H9 (cell line): ENCODE measurements at regions not wholly inside any gene's neighbourhood (a gene's known extent, or its start where the extent isn't known, plus 50 kb on each side); places are given as distances from the start of the nearest gene placed in this dataset.

ENCODE experiments used
- DNase-seq: peaks from one replicate; pipeline ENCODE4 v3.0.0-alpha.2; 2017
- H2AFZ ChIP-seq: one replicate; pipeline ENCODE4 v1.6.1; 2013; ENCODE audit warnings: mild to moderate bottlenecking, low read length, control low read depth, moderate library complexity
- H2AK5ac ChIP-seq: 2 replicates; pipeline ENCODE4 v1.6.1; 2013; ENCODE audit warnings: low read length, control low read depth, mixed read lengths; ENCODE audit not compliant: insufficient read length
- H2BK120ac ChIP-seq: one replicate; pipeline ENCODE4 v1.6.1; 2013; ENCODE audit warnings: low read depth, mild to moderate bottlenecking, low read length, control low read depth, inconsistent platforms; ENCODE audit not compliant: poor library complexity, severe bottlenecking
- H2BK12ac ChIP-seq: 2 replicates; pipeline ENCODE4 v1.6.1; 2013; ENCODE audit warnings: low read length, control low read depth, mixed read lengths, low read depth; ENCODE audit not compliant: insufficient read length
- H2BK15ac ChIP-seq: 2 replicates; pipeline ENCODE4 v1.6.1; 2013; ENCODE audit warnings: low read depth, low read length, control low read depth
- H2BK20ac ChIP-seq: one replicate; pipeline ENCODE4 v1.6.1; 2013; ENCODE audit warnings: low read depth, mild to moderate bottlenecking, low read length, control low read depth, inconsistent platforms; ENCODE audit not compliant: poor library complexity, severe bottlenecking
- H2BK5ac ChIP-seq: 2 replicates; pipeline ENCODE4 v1.6.1; 2013; ENCODE audit warnings: low read length, control low read depth, mixed read lengths; ENCODE audit not compliant: insufficient read length
- H3K14ac ChIP-seq: 2 replicates; pipeline ENCODE4 v1.6.1; 2013; ENCODE audit warnings: low read length, control low read depth; ENCODE audit not compliant: insufficient read depth
- H3K18ac ChIP-seq: 2 replicates; pipeline ENCODE4 v1.6.1; 2013; ENCODE audit warnings: low read depth, mild to moderate bottlenecking, mixed read lengths, low read length, control low read depth; ENCODE audit not compliant: insufficient read length
- H3K23ac ChIP-seq: 2 replicates; pipeline ENCODE4 v1.6.1; 2013; ENCODE audit warnings: low read length, control low read depth, mixed read lengths, low read depth; ENCODE audit not compliant: insufficient read length
- H3K23me2 ChIP-seq: 2 replicates; pipeline ENCODE4 v1.6.1; 2013; ENCODE audit warnings: low read depth, mild to moderate bottlenecking, mixed read lengths, low read length, control low read depth; ENCODE audit not compliant: insufficient read length, poor library complexity, severe bottlenecking
- H3K27ac ChIP-seq: 2 replicates; pipeline ENCODE4 v1.5.1; 2013; ENCODE audit warnings: low read length, control low read depth, mixed read lengths, low read depth; ENCODE audit not compliant: insufficient read length
- H3K27me3 ChIP-seq: 2 replicates; pipeline ENCODE4 v1.6.1; 2013; ENCODE audit warnings: low read length, control low read depth, inconsistent platforms; ENCODE audit not compliant: insufficient read depth
- H3K4ac ChIP-seq: 2 replicates; pipeline ENCODE4 v1.6.1; 2013; ENCODE audit warnings: low read depth, mild to moderate bottlenecking, control low read depth, inconsistent platforms, low read length, moderate library complexity
- H3K4me1 ChIP-seq: 2 replicates; pipeline ENCODE4 v1.6.1; 2013; ENCODE audit warnings: low read length, control low read depth, inconsistent platforms; ENCODE audit not compliant: insufficient read depth
- H3K4me2 ChIP-seq: 2 replicates; pipeline ENCODE4 v1.6.1; 2013; ENCODE audit warnings: low read length, control low read depth, mixed read lengths; ENCODE audit not compliant: insufficient read length, insufficient read depth
- H3K56ac ChIP-seq: 2 replicates; pipeline ENCODE4 v1.6.1; 2013; ENCODE audit warnings: low read depth, mild to moderate bottlenecking, mixed read lengths, low read length, control low read depth; ENCODE audit not compliant: insufficient read length
- H3K79me1 ChIP-seq: 2 replicates; pipeline ENCODE4 v1.6.1; 2013; ENCODE audit warnings: low read depth, mild to moderate bottlenecking, moderate library complexity, low read length, control low read depth, inconsistent platforms; ENCODE audit not compliant: insufficient read depth, poor library complexity, severe bottlenecking
- H3K79me2 ChIP-seq: 2 replicates; pipeline ENCODE4 v1.6.1; 2013; ENCODE audit warnings: low read length, control low read depth, inconsistent platforms; ENCODE audit not compliant: insufficient read depth
- H3K9ac ChIP-seq: 2 replicates; pipeline ENCODE4 v1.6.1; 2013; ENCODE audit warnings: low read length, control low read depth, mixed read lengths; ENCODE audit not compliant: insufficient read length; ENCODE audit errors: extremely low read depth
- H3K9me3 ChIP-seq: one replicate; pipeline ENCODE4 v1.6.1; 2013; ENCODE audit warnings: low read depth, low read length, inconsistent platforms; ENCODE audit not compliant: control insufficient read depth
- H3T11ph ChIP-seq: one replicate; pipeline ENCODE4 v1.6.1; 2013; ENCODE audit warnings: mild to moderate bottlenecking, low read length, control low read depth, inconsistent platforms
- H4K20me1 ChIP-seq: one replicate; pipeline ENCODE4 v1.6.1; 2013; ENCODE audit not compliant: control insufficient read depth, insufficient read length, insufficient read depth
- H4K5ac ChIP-seq: 2 replicates; pipeline ENCODE4 v1.6.1; 2013; ENCODE audit warnings: low read depth, mild to moderate bottlenecking, mixed read lengths, low read length, control low read depth; ENCODE audit not compliant: insufficient read length
- H4K8ac ChIP-seq: replicated peaks from 2 replicates; pipeline ENCODE4 v1.6.1; 2013; ENCODE audit warnings: low read length, control low read depth, mixed read lengths, low read depth; ENCODE audit not compliant: insufficient read length
- H4K91ac ChIP-seq: 2 replicates; pipeline ENCODE4 v1.6.1; 2013; ENCODE audit warnings: low read depth, mild to moderate bottlenecking, moderate library complexity, mixed read lengths, low read length, control low read depth; ENCODE audit not compliant: insufficient read length
- H3K27ac Mint-ChIP-seq, 3 experiments: 2 replicates in 2 of 3; 3 replicates in 1 of 3; pipeline ENCODE4 v1.8.0; 2020 to 2021; ENCODE audit warnings: mixed read lengths in 3 of 3, mild to moderate bottlenecking in 1 of 3, moderate library complexity in 1 of 3
- H3K27me3 Mint-ChIP-seq: 2 replicates; pipeline ENCODE4 v1.8.0; 2021; ENCODE audit warnings: low read depth, mild to moderate bottlenecking, moderate library complexity, mixed read lengths
- H3K36me3 Mint-ChIP-seq, 3 experiments: 2 replicates in 2 of 3; 3 replicates in 1 of 3; pipeline ENCODE4 v1.8.0; 2020 to 2021; ENCODE audit warnings: low read depth in 3 of 3, mixed read lengths in 3 of 3; ENCODE audit not compliant: insufficient read depth in 1 of 3
- H3K4me1 Mint-ChIP-seq, 2 experiments: 2 replicates each; pipeline ENCODE4 v1.8.0; 2020; ENCODE audit warnings: mixed read lengths in 2 of 2
- H3K4me3 Mint-ChIP-seq, 2 experiments: 2 replicates in 1 of 2; 3 replicates in 1 of 2; pipeline ENCODE4 v1.8.0; 2020 to 2021; ENCODE audit warnings: mild to moderate bottlenecking in 2 of 2, mixed read lengths in 2 of 2, moderate library complexity in 1 of 2
- H3K9me3 Mint-ChIP-seq, 2 experiments: 2 replicates in 1 of 2; 3 replicates in 1 of 2; pipeline ENCODE4 v1.8.0; 2020; ENCODE audit warnings: mild to moderate bottlenecking in 2 of 2, mixed read lengths in 2 of 2, moderate library complexity in 1 of 2
- CTCF ChIP-seq: fragments of 200-600 bp; sonication (generic); conservative IDR thresholded peaks from 3 replicates; pipeline ENCODE4 v1.8.0; 2021; ENCODE audit warnings: antibody characterized with exemption, mild to moderate bottlenecking
- WGBS: extraction: QIAGEN DNeasy Blood & Tissue Kit; methylation state at CpG from one replicate; pipeline ENCODE4 v1.1.7; 2013; ENCODE audit warnings: missing lambda C conversion rate, low lambda C conversion rate, mixed read lengths; ENCODE audit not compliant: insufficient read length; ENCODE audit errors: extremely low coverage; 5-methylcytosine and 5-hydroxymethylcytosine counted together

GRCh38 chr9:1880038-1880565, 135.0 kb upstream of the SMARCA2 start:
- no peaks in the 10 kb centered on the region for H3K79me1 ChIP-seq
- H4K91ac ChIP-seq = no peak overlapping the region
- H3K27me3 ChIP-seq = no peaks in the 10 kb centered on the region
- DNase-seq = no peak
- no peak overlapping the region for H3K14ac ChIP-seq
- no peaks in the 10 kb centered on the region for H3K9me3 ChIP-seq
- no peak overlapping the region for H3K4me3 Mint-ChIP-seq
- no peak overlapping the region for H3K23ac ChIP-seq
- H2AFZ ChIP-seq = no peak overlapping the region
- H3K4ac ChIP-seq = no peak overlapping the region
- H2BK120ac ChIP-seq = no peak overlapping the region
- TF ChIP-seq CTCF = no peak
- H3K36me3 Mint-ChIP-seq = no peaks in the 10 kb centered on the region
- H3K4me2 ChIP-seq = no peak overlapping the region
- WGBS = no CpG with 5 or more reads among the region's 4 CpGs
- no peak overlapping the region for H3T11ph ChIP-seq
- no peak overlapping the region for H4K8ac ChIP-seq
- peaks cover 2 to 3% of the 10 kb centered on the region in 2 experiments; a peak in 2 of 5 replicates for H3K9me3 Mint-ChIP-seq
- H3K9ac ChIP-seq = no peak overlapping the region
- no peak overlapping the region for H2BK12ac ChIP-seq
- no peak overlapping the region for H2BK5ac ChIP-seq
- H3K4me1 ChIP-seq = no peaks in the 10 kb centered on the region
- peaks cover 3% of the 10 kb centered on the region for H3K27me3 Mint-ChIP-seq
- H2BK15ac ChIP-seq = no peak overlapping the region
- no peak overlapping the region for H3K27ac ChIP-seq
- no peak overlapping the region for H3K56ac ChIP-seq
- no peak overlapping the region for H2BK20ac ChIP-seq
- no peak overlapping the region for H2AK5ac ChIP-seq
- H3K27ac Mint-ChIP-seq = no peak overlapping the region
- no peak overlapping the region for H3K18ac ChIP-seq
- no peaks in the 10 kb centered on the region for H3K23me2 ChIP-seq
- H3K79me2 ChIP-seq = no peaks in the 10 kb centered on the region
- H4K5ac ChIP-seq = no peak overlapping the region
- H3K4me1 Mint-ChIP-seq = no peaks in the 10 kb centered on the region
- H4K20me1 ChIP-seq = no peaks in the 10 kb centered on the region
